ENCODE measurements at regions not wholly inside any gene's neighbourhood (a gene's known extent, or its start where the extent isn't known, plus 50 kb on each side); places are given as distances from the start of the nearest gene placed in this dataset.

DNA sequence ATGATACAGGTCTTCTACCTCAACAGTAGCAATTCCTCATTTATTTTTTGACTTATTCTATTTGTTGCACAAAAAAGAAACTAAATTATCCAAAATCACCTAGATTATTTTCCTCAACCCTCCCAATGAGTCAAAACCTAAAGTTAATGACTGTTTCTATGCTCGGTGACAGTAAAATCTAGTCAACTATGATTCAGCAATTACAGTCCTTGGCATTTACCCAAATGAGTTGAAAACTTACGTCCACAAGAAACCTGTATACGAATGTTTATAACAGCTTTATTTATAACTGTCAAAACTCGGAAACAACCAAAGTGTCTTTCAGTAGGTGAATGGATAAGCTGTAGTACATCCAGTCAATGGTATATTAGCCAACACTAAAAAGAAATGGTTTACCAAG lies 439.3 kb downstream of the CBLN2 start:
- no peak overlapping the region for H3K27ac Mint-ChIP-seq
- H3K36me3 Mint-ChIP-seq (ENCODE audit: low read depth): no peaks in the 10 kb centered on the region
- no peaks in the 10 kb centered on the region for H3K9me3 Mint-ChIP-seq
- no peak overlapping the region for H3K4me3 Mint-ChIP-seq
- H3K4me1 Mint-ChIP-seq: peaks cover 6% of the 10 kb centered on the region
- TF ChIP-seq CTCF (IDR thresholded peaks at IDR 0.05; ENCODE audit: unreplicated experiment in 3 of 3): no peak
- no peaks in the 10 kb centered on the region for H3K27me3 Mint-ChIP-seq (ENCODE audit: low read depth)

DNA sequence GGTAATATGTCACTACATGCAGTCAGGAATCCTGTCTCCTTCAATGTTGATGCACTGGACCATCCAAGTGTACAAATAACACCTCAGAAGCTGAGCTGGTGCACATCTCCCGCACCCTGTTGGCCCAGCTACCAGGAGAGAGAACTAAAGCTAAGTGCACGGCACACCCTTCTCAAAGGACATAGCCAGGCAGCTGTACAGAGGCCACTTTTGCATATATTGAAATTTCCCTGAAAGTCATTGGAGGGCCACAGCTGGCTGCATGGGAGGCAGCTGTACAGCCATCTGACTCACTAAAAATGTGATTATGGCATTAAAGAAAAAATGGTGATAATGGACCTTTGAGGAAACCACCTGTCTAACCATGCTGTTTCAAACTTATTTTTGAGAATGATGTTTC lies 441.7 kb downstream of the CBLN2 start:
- no peak for TF ChIP-seq CTCF (IDR thresholded peaks at IDR 0.05; ENCODE audit: unreplicated experiment in 3 of 3)
- no peaks in the 10 kb centered on the region for H3K9me3 Mint-ChIP-seq
- no peak overlapping the region for H3K4me3 Mint-ChIP-seq

DNA sequence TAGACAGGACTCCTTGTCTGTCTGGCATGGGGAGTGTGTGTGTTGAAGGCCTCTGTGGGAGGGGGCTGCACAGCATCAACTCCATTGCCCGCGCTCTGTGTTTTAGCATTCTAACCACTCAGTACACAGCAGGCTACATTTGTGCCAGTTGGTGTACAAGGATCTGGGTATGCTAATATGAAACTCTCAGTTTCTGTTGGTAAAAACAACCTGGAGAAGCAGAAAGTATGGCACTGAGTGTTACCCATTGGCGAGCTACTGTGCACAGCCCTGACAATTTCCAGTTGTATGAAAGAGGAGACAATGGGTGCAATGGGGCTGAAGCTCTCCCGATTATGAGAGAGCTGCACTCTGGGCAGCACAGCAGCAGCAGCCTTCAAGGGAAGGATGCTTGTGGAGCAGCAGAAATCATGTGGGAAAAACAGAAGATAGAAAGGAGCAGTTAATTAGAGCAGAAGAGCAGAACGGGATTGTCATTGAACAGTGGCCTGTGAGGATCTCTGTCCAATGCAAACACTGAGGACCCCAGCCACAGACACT lies 443.6 kb downstream of the CBLN2 start:
- Mint-ChIP-seq H3K4me1 (no peaks in the 10 kb centered on the region), H3K4me3 (no peak overlapping the region), H3K27ac (no peak overlapping the region), H3K27me3 (ENCODE audit: low read depth) (no peaks in the 10 kb centered on the region), H3K36me3 (ENCODE audit: low read depth) (no peaks in the 10 kb centered on the region), H3K9me3 (no peaks in the 10 kb centered on the region)
- TF ChIP-seq CTCF (IDR thresholded peaks at IDR 0.05; ENCODE audit: unreplicated experiment in 3 of 3): no peak

More for the DNA sequence above, 441.7 kb downstream of the CBLN2 start:
- Mint-ChIP-seq H3K27me3 (ENCODE audit: low read depth) (no peaks in the 10 kb centered on the region), H3K27ac (no peak overlapping the region), H3K4me1 (peaks cover under 1% of the 10 kb centered on the region), H3K36me3 (ENCODE audit: low read depth) (no peaks in the 10 kb centered on the region)

GRCh38 chr18:72091369-72091768 lies 452.8 kb downstream of the CBLN2 start:
- no peak for TF ChIP-seq CTCF (IDR thresholded peaks at IDR 0.05; ENCODE audit: unreplicated experiment in 3 of 3)
- H3K9me3 Mint-ChIP-seq: no peaks in the 10 kb centered on the region
- peaks cover 3% of the 10 kb centered on the region for H3K27me3 Mint-ChIP-seq (ENCODE audit: low read depth)
- H3K36me3 Mint-ChIP-seq (ENCODE audit: low read depth): no peaks in the 10 kb centered on the region
- no peak overlapping the region for H3K4me3 Mint-ChIP-seq
- no peaks in the 10 kb centered on the region for H3K4me1 Mint-ChIP-seq
- no peak overlapping the region for H3K27ac Mint-ChIP-seq

- Mint-ChIP-seq H3K4me3 (no peak overlapping the region), H3K9me3 (no peaks in the 10 kb centered on the region), H3K27me3 (ENCODE audit: low read depth) (peaks cover 8% of the 10 kb centered on the region), H3K27ac (no peak overlapping the region), H3K4me1 (no peaks in the 10 kb centered on the region), H3K36me3 (ENCODE audit: low read depth) (no peaks in the 10 kb centered on the region)
- no peak for TF ChIP-seq CTCF (IDR thresholded peaks at IDR 0.05; ENCODE audit: unreplicated experiment in 3 of 3)
Observed at GRCh38 chr18:72089432-72089831, 454.7 kb downstream of the CBLN2 start.

DNA sequence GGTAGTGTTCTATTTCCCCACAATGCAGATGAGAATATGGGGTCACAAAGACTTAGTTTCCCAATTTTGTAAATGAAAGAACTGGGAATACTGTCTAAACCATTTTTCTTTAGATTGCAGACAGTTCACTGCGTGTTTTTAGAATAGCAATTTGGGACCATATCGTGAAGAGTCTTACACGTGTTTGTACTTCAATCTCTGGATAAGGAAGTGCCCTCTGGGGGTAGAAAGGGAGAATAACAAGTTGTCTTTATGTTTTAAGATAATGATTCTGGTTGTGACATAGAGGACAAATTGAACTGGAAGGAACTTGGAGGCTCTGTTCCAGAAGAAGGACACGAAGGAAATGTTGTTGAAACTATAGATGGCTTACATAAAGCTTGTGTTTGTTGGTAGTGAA lies 457.7 kb downstream of the CBLN2 start:
- Mint-ChIP-seq H3K36me3 (ENCODE audit: low read depth) (no peaks in the 10 kb centered on the region), H3K9me3 (no peaks in the 10 kb centered on the region), H3K4me1 (no peaks in the 10 kb centered on the region), H3K27me3 (ENCODE audit: low read depth) (peaks cover 8% of the 10 kb centered on the region), H3K4me3 (no peak overlapping the region), H3K27ac (no peak overlapping the region)
- peak; percentile 38 to 57 (median 55) for TF ChIP-seq CTCF (IDR thresholded peaks at IDR 0.05; ENCODE audit: unreplicated experiment in 3 of 3)
